ENCODE measurements at regions not wholly inside any gene's neighbourhood (a gene's known extent, or its start where the extent isn't known, plus 50 kb on each side); places are given as distances from the start of the nearest gene placed in this dataset.

DNA sequence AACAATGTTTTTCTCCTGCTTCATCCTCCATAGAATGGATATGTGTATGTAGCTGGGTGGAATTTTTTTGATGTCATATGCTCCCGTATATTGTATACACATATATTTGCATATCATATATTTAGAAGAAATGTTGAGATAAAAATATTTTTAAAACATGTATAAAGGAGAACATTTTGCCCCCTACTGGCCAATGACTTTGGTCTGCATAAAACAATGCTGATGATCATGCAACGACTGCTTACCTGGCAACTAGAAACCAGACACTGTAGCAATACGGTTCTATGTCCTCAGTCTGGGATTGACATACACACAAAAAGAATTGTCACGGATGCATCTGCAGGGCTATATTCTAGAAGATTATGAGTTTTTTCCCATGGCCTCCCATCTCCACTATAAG, 503.6 kb downstream of the ELAVL2 start (continued):
- TF ChIP-seq, protein P1, sequence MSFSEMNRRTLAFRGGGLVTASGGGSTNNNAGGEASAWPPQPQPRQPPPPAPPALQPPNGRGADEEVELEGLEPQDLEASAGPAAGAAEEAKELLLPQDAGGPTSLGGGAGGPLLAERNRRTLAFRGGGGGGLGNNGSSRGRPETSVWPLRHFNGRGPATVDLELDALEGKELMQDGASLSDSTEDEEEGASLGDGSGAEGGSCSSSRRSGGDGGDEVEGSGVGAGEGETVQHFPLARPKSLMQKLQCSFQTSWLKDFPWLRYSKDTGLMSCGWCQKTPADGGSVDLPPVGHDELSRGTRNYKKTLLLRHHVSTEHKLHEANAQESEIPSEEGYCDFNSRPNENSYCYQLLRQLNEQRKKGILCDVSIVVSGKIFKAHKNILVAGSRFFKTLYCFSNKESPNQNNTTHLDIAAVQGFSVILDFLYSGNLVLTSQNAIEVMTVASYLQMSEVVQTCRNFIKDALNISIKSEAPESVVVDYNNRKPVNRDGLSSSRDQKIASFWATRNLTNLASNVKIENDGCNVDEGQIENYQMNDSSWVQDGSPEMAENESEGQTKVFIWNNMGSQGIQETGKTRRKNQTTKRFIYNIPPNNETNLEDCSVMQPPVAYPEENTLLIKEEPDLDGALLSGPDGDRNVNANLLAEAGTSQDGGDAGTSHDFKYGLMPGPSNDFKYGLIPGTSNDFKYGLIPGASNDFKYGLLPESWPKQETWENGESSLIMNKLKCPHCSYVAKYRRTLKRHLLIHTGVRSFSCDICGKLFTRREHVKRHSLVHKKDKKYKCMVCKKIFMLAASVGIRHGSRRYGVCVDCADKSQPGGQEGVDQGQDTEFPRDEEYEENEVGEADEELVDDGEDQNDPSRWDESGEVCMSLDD (tag by site-specific recombination; IDR thresholded peaks at IDR 0.05): no peak
- no peak for TF ChIP-seq ZNF155 (tag by site-specific recombination; IDR thresholded peaks at IDR 0.05)
- no peak for TF ChIP-seq EGR2 (tag by site-specific recombination; IDR thresholded peaks at IDR 0.05; ENCODE audit: low read depth)
- TF ChIP-seq YY1 (tag by site-specific recombination; IDR thresholded peaks at IDR 0.05): no peak
- no peak for TF ChIP-seq ZNF350 (tag by site-specific recombination; IDR thresholded peaks at IDR 0.05)
- no peak for TF ChIP-seq ZNF548 (tag by site-specific recombination; IDR thresholded peaks at IDR 0.05)
- TF ChIP-seq HOXA7 (CRISPR knock-in tag; IDR thresholded peaks at IDR 0.05; ENCODE audit: borderline replicate concordance): no peak
- TF ChIP-seq BCL11B (tag by site-specific recombination; IDR thresholded peaks at IDR 0.05; ENCODE audit: low read depth): no peak
- no peak for TF ChIP-seq ZFHX2 (tag by site-specific recombination; conservative IDR thresholded peaks at IDR 0.05)
- TF ChIP-seq ZNF140 (tag by site-specific recombination; IDR thresholded peaks at IDR 0.05): no peak
- no peak for TF ChIP-seq OVOL3 (tag by site-specific recombination; IDR thresholded peaks at IDR 0.05)
- no peak for TF ChIP-seq ZNF596 (tag by site-specific recombination; IDR thresholded peaks at IDR 0.05)
- TF ChIP-seq, protein P2, sequence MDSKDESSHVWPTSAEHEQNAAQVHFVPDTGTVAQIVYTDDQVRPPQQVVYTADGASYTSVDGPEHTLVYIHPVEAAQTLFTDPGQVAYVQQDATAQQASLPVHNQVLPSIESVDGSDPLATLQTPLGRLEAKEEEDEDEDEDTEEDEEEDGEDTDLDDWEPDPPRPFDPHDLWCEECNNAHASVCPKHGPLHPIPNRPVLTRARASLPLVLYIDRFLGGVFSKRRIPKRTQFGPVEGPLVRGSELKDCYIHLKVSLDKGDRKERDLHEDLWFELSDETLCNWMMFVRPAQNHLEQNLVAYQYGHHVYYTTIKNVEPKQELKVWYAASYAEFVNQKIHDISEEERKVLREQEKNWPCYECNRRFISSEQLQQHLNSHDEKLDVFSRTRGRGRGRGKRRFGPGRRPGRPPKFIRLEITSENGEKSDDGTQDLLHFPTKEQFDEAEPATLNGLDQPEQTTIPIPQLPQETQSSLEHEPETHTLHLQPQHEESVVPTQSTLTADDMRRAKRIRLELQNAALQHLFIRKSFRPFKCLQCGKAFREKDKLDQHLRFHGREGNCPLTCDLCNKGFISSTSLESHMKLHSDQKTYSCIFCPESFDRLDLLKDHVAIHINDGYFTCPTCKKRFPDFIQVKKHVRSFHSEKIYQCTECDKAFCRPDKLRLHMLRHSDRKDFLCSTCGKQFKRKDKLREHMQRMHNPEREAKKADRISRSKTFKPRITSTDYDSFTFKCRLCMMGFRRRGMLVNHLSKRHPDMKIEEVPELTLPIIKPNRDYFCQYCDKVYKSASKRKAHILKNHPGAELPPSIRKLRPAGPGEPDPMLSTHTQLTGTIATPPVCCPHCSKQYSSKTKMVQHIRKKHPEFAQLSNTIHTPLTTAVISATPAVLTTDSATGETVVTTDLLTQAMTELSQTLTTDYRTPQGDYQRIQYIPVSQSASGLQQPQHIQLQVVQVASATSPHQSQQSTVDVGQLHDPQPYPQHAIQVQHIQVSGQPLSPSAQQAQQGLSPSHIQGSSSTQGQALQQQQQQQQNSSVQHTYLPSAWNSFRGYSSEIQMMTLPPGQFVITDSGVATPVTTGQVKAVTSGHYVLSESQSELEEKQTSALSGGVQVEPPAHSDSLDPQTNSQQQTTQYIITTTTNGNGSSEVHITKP (tag by site-specific recombination; IDR thresholded peaks at IDR 0.05): no peak
- TF ChIP-seq, protein P3, sequence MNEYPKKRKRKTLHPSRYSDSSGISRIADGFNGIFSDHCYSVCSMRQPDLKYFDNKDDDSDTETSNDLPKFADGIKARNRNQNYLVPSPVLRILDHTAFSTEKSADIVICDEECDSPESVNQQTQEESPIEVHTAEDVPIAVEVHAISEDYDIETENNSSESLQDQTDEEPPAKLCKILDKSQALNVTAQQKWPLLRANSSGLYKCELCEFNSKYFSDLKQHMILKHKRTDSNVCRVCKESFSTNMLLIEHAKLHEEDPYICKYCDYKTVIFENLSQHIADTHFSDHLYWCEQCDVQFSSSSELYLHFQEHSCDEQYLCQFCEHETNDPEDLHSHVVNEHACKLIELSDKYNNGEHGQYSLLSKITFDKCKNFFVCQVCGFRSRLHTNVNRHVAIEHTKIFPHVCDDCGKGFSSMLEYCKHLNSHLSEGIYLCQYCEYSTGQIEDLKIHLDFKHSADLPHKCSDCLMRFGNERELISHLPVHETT (tag by site-specific recombination; IDR thresholded peaks at IDR 0.05): no peak

DNA sequence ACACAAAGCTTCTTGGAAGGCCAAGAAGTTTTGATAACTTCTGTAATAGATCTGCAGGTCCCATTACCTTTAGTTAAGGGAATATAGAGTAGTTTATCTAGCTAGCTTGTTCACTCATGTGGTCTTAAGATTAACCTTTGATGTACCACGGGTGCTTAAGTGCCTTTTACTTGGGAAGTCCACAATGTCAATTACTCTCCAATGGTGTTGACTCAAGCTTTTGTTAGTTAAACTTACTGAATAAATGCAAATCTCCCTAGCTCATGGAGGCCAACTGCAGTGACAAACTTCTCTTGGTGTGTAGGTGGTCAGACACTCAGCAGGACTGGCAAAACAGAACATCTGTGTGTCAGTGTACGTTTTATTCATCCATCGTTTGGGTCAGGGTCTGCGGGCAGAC, 501.5 kb downstream of the ELAVL2 start:
- POLR2A ChIA-PET: no interaction called here
- Histone ChIP-seq H3K4me3 (ENCODE audit: low read depth, low read length) (no peak overlapping the region), H3K9me3 (ENCODE audit: control insufficient read depth, insufficient read depth, low read depth, low read length) (no peaks in the 10 kb centered on the region), H3K27ac (ENCODE audit: extremely low read depth, low read depth, low read length) (no peak overlapping the region), H3K36me3 (ENCODE audit: control insufficient read depth in 2 of 2, insufficient read depth in 1 of 2, low read length in 2 of 2) (no peaks in the 10 kb centered on the region), H3K4me1 (ENCODE audit: control insufficient read depth, insufficient read depth, low read length) (no peaks in the 10 kb centered on the region)
- TF ChIP-seq KLF8 (tag by site-specific recombination; IDR thresholded peaks at IDR 0.05): no peak
- TF ChIP-seq, protein P4, sequence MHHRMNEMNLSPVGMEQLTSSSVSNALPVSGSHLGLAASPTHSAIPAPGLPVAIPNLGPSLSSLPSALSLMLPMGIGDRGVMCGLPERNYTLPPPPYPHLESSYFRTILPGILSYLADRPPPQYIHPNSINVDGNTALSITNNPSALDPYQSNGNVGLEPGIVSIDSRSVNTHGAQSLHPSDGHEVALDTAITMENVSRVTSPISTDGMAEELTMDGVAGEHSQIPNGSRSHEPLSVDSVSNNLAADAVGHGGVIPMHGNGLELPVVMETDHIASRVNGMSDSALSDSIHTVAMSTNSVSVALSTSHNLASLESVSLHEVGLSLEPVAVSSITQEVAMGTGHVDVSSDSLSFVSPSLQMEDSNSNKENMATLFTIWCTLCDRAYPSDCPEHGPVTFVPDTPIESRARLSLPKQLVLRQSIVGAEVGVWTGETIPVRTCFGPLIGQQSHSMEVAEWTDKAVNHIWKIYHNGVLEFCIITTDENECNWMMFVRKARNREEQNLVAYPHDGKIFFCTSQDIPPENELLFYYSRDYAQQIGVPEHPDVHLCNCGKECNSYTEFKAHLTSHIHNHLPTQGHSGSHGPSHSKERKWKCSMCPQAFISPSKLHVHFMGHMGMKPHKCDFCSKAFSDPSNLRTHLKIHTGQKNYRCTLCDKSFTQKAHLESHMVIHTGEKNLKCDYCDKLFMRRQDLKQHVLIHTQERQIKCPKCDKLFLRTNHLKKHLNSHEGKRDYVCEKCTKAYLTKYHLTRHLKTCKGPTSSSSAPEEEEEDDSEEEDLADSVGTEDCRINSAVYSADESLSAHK (tag by site-specific recombination; IDR thresholded peaks at IDR 0.05): no peak
- no peak for TF ChIP-seq ZNF138 (tag by site-specific recombination; IDR thresholded peaks at IDR 0.05; ENCODE audit: borderline replicate concordance)
- TF ChIP-seq ZNF169 (tag by site-specific recombination; IDR thresholded peaks at IDR 0.05): no peak
- no peak for TF ChIP-seq ZNF521 (tag by site-specific recombination; IDR thresholded peaks at IDR 0.05)
- CTCF ChIA-PET: interaction anchor here (0.5 to 1.1 kb wide), 2 partner anchors 71 to 909 kb away, joined by 3 to 5 read pairs; no protein-coding TSS in a partner anchor
